GM23248 (cell line): ENCODE measurements at regions not wholly inside any gene's neighbourhood (a gene's known extent, or its start where the extent isn't known, plus 50 kb on each side); places are given as distances from the start of the nearest gene placed in this dataset.
"Not testable (repeated sequence)": the region's sequence is repeated elsewhere in the genome, so short reads cannot be mapped to it uniquely, and the experiment has no call there.

Source experiments
- DNase-seq: peaks from one replicate; pipeline ENCODE4 v3.0.0-alpha.2; 2015
- H2AFZ ChIP-seq: fragments of 200-600 bp; sonication (generic); 2 replicates; pipeline ENCODE4 v1.6.1; 2016; ENCODE audit warnings: antibody characterized with exemption
- H3F3A ChIP-seq: fragments of 200-600 bp; sonication (generic); 2 replicates; pipeline ENCODE4 v1.6.1; 2016; ENCODE audit warnings: mild to moderate bottlenecking, antibody characterized with exemption, mixed run types; ENCODE audit not compliant: insufficient read depth
- H3K27ac ChIP-seq: fragments of 200-600 bp; sonication (generic); 2 replicates; pipeline ENCODE4 v1.5.1; 2016; ENCODE audit warnings: mild to moderate bottlenecking
- H3K27me3 ChIP-seq: fragments of 200-600 bp; sonication (generic); replicated peaks from 2 replicates; pipeline ENCODE4 v1.6.1; 2016; ENCODE audit warnings: mild to moderate bottlenecking; ENCODE audit not compliant: insufficient read depth
- H3K36me3 ChIP-seq: fragments of 200-600 bp; sonication (generic); 2 replicates; pipeline ENCODE4 v1.6.1; 2016; ENCODE audit warnings: low read depth, mild to moderate bottlenecking
- H3K4me1 ChIP-seq: fragments of 200-600 bp; sonication (generic); 2 replicates; pipeline ENCODE4 v1.6.1; 2016; ENCODE audit warnings: mild to moderate bottlenecking; ENCODE audit not compliant: insufficient read depth
- H3K4me2 ChIP-seq: fragments of 200-600 bp; sonication (generic); one replicate; pipeline ENCODE4 v1.6.1; 2016; ENCODE audit warnings: mild to moderate bottlenecking; ENCODE audit not compliant: unreplicated experiment
- H3K4me3 ChIP-seq: fragments of 200-600 bp; sonication (generic); 2 replicates; pipeline ENCODE4 v1.5.1; 2016; ENCODE audit warnings: mild to moderate bottlenecking
- H3K79me2 ChIP-seq: fragments of 200-600 bp; sonication (generic); 2 replicates; pipeline ENCODE4 v1.6.1; 2016; ENCODE audit warnings: mild to moderate bottlenecking; ENCODE audit not compliant: insufficient read depth
- H3K9ac ChIP-seq: fragments of 200-600 bp; sonication (generic); 2 replicates; pipeline ENCODE4 v1.6.1; 2016; ENCODE audit warnings: mild to moderate bottlenecking
- H3K9me2 ChIP-seq: fragments of 200-600 bp; sonication (generic); 2 replicates; pipeline ENCODE4 v1.6.1; 2016; ENCODE audit warnings: mixed run types, mild to moderate bottlenecking, moderate library complexity; ENCODE audit not compliant: insufficient read depth
- H3K9me3 ChIP-seq: fragments of 200-600 bp; sonication (generic); one replicate; pipeline ENCODE4 v1.6.1; 2017; ENCODE audit warnings: low read depth
- H4K20me1 ChIP-seq: fragments of 200-600 bp; sonication (generic); 2 replicates; pipeline ENCODE4 v1.6.0; 2016; ENCODE audit not compliant: insufficient read depth
- EZH2 ChIP-seq: fragments of 200-600 bp; sonication (generic); IDR thresholded peaks from 2 replicates; pipeline ENCODE4 v1.6.1; 2018; ENCODE audit warnings: antibody characterized with exemption, mild to moderate bottlenecking; ENCODE audit not compliant: insufficient read depth, poor library complexity, severe bottlenecking
- EZH2phosphoT487 ChIP-seq: fragments of 200-600 bp; sonication (generic); IDR thresholded peaks from 2 replicates; pipeline ENCODE4 v1.6.1; 2018; ENCODE audit warnings: antibody characterized with exemption, moderate library complexity, mild to moderate bottlenecking, low read depth; ENCODE audit not compliant: insufficient read depth
- WGBS, 2 experiments: methylation state at CpG; one replicate each; pipeline ENCODE4 v1.1.6; 2015 to 2017; ENCODE audit warnings: low lambda C conversion rate in 2 of 2, low coverage in 1 of 2; ENCODE audit errors: missing lambda C conversion rate in 2 of 2; 5-methylcytosine and 5-hydroxymethylcytosine counted together
- in situ Hi-C: fragments of 300-500 bp; cut with MboI; formaldehyde crosslinking; loops from 2 replicates; pipeline ENCODE4 v1.15.0; 2020

- H3K9ac ChIP-seq: no peak overlapping the region
- no peaks in the 10 kb centered on the region for H4K20me1 ChIP-seq
- H3F3A ChIP-seq: no peaks in the 10 kb centered on the region
- no peaks in the 10 kb centered on the region for H3K9me3 ChIP-seq
- peaks cover 3% of the 10 kb centered on the region; the same call in 1 of the 2 replicates for H3K4me1 ChIP-seq
- no peaks in the 10 kb centered on the region for H3K36me3 ChIP-seq
- DNase-seq: no peak
- in situ Hi-C loops: no loop called here
- H3K79me2 ChIP-seq: no peaks in the 10 kb centered on the region
- H3K4me3 ChIP-seq: no peak overlapping the region
- H3K4me2 ChIP-seq: no peak overlapping the region
- no peaks in the 10 kb centered on the region for H3K9me2 ChIP-seq
- H2AFZ ChIP-seq: no peak overlapping the region
- H3K27ac ChIP-seq: no peak overlapping the region
- no peaks in the 10 kb centered on the region for H3K27me3 ChIP-seq
- no peak for TF ChIP-seq EZH2phosphoT487
- no peak for TF ChIP-seq EZH2
Observed at GRCh38 chr4:114251020-114251419, 271.6 kb upstream of the ARSJ start.

GRCh38 chr4:114252499-114252898 lies 273.1 kb upstream of the ARSJ start:
- no peaks in the 10 kb centered on the region for H4K20me1 ChIP-seq
- no peak overlapping the region for H3K9ac ChIP-seq
- TF ChIP-seq EZH2phosphoT487 (no peak), EZH2 (no peak)
- no peak for DNase-seq
- H3K79me2 ChIP-seq: no peaks in the 10 kb centered on the region
- no peaks in the 10 kb centered on the region for H3K36me3 ChIP-seq
- WGBS, 2 experiments: 100% methylated on average over 2 of the region's 2 CpGs
- H3K27ac ChIP-seq: no peak overlapping the region
- peaks cover 3% of the 10 kb centered on the region for H3K9me3 ChIP-seq
- H3K27me3 ChIP-seq: no peaks in the 10 kb centered on the region
- in situ Hi-C loops: no loop called here
- H2AFZ ChIP-seq: no peak overlapping the region
- H3F3A ChIP-seq: peaks cover 8% of the 10 kb centered on the region; the same call in 1 of the 2 replicates
- H3K9me2 ChIP-seq: no peaks in the 10 kb centered on the region
- H3K4me2 ChIP-seq: no peak overlapping the region
- H3K4me3 ChIP-seq: no peak overlapping the region
- peaks cover 13% of the 10 kb centered on the region for H3K4me1 ChIP-seq

GRCh38 chr4:114257501-114257900 lies 278.1 kb upstream of the ARSJ start:
- Histone ChIP-seq H3K79me2 (no peaks in the 10 kb centered on the region), H3K9ac (no peak overlapping the region), H3K9me2 (no peaks in the 10 kb centered on the region), H3K27me3 (no peaks in the 10 kb centered on the region), H3K4me2 (peak overlapping the region; percentile 6), H3F3A (peaks cover 14% of the 10 kb centered on the region; the same call in 1 of the 2 replicates), H3K27ac (peak overlapping the region; percentile 38), H4K20me1 (no peaks in the 10 kb centered on the region), H3K4me3 (no peak overlapping the region), H3K36me3 (no peaks in the 10 kb centered on the region), H2AFZ (no peak overlapping the region), H3K4me1 (peaks cover 13% of the 10 kb centered on the region), H3K9me3 (peaks cover 3% of the 10 kb centered on the region)
- TF ChIP-seq EZH2phosphoT487: no peak
- TF ChIP-seq EZH2: no peak
- WGBS, 2 experiments: 3 to 11% methylated on average over 1 of the region's 1 CpG
- peak; percentile 80 for DNase-seq
- in situ Hi-C loops: no loop called here

GRCh38 chr4:114262421-114262820 lies 283.0 kb upstream of the ARSJ start:
- H3K27ac ChIP-seq, H4K20me1 ChIP-seq, H3K79me2 ChIP-seq, DNase-seq, H2AFZ ChIP-seq, H3K27me3 ChIP-seq, H3K9me2 ChIP-seq, H3K9me3 ChIP-seq, H3K4me3 ChIP-seq, H3K4me2 ChIP-seq, H3K9ac ChIP-seq, in situ Hi-C loops, H3K36me3 ChIP-seq: not testable (repeated sequence)
- 45 to 91% methylated on average over 1 of the region's 1 CpG for WGBS, 2 experiments
- H3K4me1 ChIP-seq: peaks cover 27% of the 10 kb centered on the region
- peaks cover 25% of the 10 kb centered on the region; the same call in 1 of the 2 replicates for H3F3A ChIP-seq

GRCh38 chr4:114263233-114263632 lies 283.8 kb upstream of the ARSJ start:
- peak; percentile 77 for DNase-seq
- Histone ChIP-seq H3K9ac (no peak overlapping the region), H3K4me3 (no peak overlapping the region), H3F3A (peaks cover 18% of the 10 kb centered on the region; the same call in 1 of the 2 replicates), H3K27me3 (no peaks in the 10 kb centered on the region), H3K36me3 (no peaks in the 10 kb centered on the region), H4K20me1 (no peaks in the 10 kb centered on the region), H3K9me2 (no peaks in the 10 kb centered on the region), H3K79me2 (no peaks in the 10 kb centered on the region), H2AFZ (no peak overlapping the region), H3K4me2 (no peak overlapping the region), H3K4me1 (peaks cover 27% of the 10 kb centered on the region), H3K27ac (no peak overlapping the region), H3K9me3 (no peaks in the 10 kb centered on the region)
- WGBS, 2 experiments: 26% methylated on average over 2 of the region's 2 CpGs
- TF ChIP-seq EZH2phosphoT487 (no peak), EZH2 (no peak)
- in situ Hi-C loops: no loop called here
